ES-I3 (cell line): ENCODE measurements at regions not wholly inside any gene's neighbourhood (a gene's known extent, or its start where the extent isn't known, plus 50 kb on each side); places are given as distances from the start of the nearest gene placed in this dataset.

Experiments
- H3K36me3 ChIP-seq: 2 replicates; pipeline ENCODE4 v1.6.1; 2013; ENCODE audit warnings: mild to moderate bottlenecking, low read length, control low read depth, moderate library complexity; ENCODE audit not compliant: insufficient read depth
- H3K4me1 ChIP-seq: 2 replicates; pipeline ENCODE4 v1.6.1; 2013; ENCODE audit warnings: mild to moderate bottlenecking, control low read depth, low read length; ENCODE audit not compliant: insufficient read depth
- H3K9ac ChIP-seq: 2 replicates; pipeline ENCODE4 v1.6.1; 2013; ENCODE audit warnings: low read depth, mild to moderate bottlenecking, low read length, moderate library complexity
- H3K9me3 ChIP-seq: 2 replicates; pipeline ENCODE4 v1.6.1; 2013; ENCODE audit warnings: mild to moderate bottlenecking, low read length, moderate library complexity; ENCODE audit not compliant: control insufficient read depth, insufficient read depth

GRCh38 chr20:22257912-22258311 is 326.5 kb downstream of the FOXA2 start:
- no peaks in the 10 kb centered on the region for H3K36me3 ChIP-seq
- H3K9ac ChIP-seq, result no peak overlapping the region
- no peaks in the 10 kb centered on the region for H3K9me3 ChIP-seq
- no peaks in the 10 kb centered on the region for H3K4me1 ChIP-seq

DNA sequence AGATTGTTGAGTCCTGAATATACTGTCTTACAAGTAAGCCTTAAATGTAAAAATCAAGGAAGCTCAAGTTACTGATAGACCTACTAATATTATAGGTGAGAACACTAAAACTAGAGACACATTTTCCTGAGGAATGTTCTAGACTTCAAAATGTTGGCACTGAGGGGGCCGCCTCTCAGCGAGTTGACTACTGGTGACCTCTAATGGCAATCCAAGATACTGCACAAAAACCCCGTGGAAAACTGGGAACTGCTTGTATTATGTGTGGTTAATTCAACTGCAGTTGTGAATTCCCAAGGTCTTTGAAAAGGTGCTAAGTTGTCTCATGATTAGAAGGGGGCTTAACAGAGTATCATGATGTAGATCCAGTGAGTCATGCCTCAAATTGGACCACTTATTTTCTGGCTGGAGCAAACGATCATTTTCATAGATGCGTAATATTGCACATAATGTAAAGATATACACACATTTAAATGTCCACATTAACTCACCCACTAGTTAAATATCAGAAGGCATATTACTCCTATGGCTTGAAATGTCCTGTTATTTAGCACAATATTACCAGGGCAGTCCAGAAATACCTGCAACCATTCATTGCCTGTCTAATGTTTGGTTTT is 336.2 kb downstream of the FOXA2 start:
- Histone ChIP-seq H3K9me3 (no peaks in the 10 kb centered on the region), H3K9ac (no peak overlapping the region), H3K36me3 (no peaks in the 10 kb centered on the region), H3K4me1 (no peaks in the 10 kb centered on the region)

DNA sequence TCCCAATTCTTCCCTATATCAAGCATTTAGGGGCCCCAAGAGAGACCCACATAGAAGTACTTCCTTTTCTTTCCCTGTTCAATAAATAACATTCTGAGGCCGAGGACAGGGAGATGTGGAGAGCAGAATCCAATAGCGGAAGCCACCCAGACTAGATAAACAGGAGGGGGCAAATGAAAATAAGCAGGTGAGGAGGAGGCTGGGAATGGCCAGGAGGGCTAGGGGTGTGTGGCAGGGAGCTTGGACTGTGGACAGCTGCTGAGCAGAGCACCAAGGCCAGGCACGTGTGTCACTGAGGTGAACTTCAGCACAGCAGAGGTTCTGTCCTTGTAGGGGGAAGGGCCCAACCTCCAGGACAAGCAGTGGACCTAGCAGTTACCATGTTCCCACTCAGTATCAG is 339.2 kb downstream of the FOXA2 start:
- no peak overlapping the region for H3K9ac ChIP-seq
- H3K36me3 ChIP-seq, result no peaks in the 10 kb centered on the region
- H3K4me1 ChIP-seq, result no peaks in the 10 kb centered on the region
- no peaks in the 10 kb centered on the region for H3K9me3 ChIP-seq

DNA sequence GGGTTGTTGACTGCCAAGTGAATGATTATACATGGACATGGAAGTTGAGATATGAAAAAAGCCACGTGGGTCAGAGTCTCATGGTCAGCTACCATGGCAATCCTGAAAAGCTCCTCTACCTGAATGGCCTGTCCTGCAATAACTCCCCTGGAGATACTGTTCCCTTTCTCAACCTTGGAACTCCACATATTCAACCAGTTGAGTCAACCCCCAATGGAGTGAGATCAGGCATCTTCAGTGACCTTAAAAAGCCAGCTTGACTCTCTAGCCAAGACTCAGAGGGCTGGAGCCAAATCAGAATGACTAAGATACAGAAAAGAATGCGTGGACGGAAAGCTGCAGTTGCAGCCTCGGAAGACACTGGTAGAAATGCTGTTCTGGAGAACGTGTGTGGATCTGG is 341.3 kb downstream of the FOXA2 start:
- Histone ChIP-seq H3K36me3 (no peaks in the 10 kb centered on the region), H3K9me3 (no peaks in the 10 kb centered on the region), H3K9ac (no peak overlapping the region), H3K4me1 (no peaks in the 10 kb centered on the region)

GRCh38 chr20:22241609-22242008 is 342.8 kb downstream of the FOXA2 start:
- Histone ChIP-seq H3K9ac (no peak overlapping the region), H3K36me3 (no peaks in the 10 kb centered on the region), H3K9me3 (no peaks in the 10 kb centered on the region), H3K4me1 (no peaks in the 10 kb centered on the region)

DNA sequence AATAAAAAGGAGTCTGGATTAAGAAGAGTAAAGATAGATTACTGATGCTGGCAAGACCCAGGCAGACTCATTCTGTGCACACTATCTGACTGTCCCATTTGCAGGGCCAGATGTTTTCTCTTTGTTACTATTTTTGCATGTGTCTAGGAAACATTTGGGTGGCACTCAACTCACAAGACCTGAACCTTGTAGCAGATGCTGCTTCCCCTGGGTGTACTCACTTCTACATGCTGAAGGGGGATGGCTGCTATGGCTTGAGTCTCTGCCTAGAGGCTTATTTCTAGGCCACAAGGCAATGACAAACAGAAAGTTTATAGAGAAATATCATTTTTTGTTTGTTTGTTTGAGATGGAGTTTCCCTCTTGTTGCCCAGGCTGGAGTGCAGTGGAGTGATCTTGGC is 351.4 kb downstream of the FOXA2 start:
- H3K36me3 ChIP-seq, result no peaks in the 10 kb centered on the region
- no peaks in the 10 kb centered on the region for H3K9me3 ChIP-seq

GRCh38 chr20:22232473-22232872 is 351.9 kb downstream of the FOXA2 start:
- H3K4me1 ChIP-seq, result no peaks in the 10 kb centered on the region; the same call in 1 of the 2 replicates
- no peak overlapping the region for H3K9ac ChIP-seq
- H3K36me3 ChIP-seq, result no peaks in the 10 kb centered on the region

More for the DNA sequence above, 351.4 kb downstream of the FOXA2 start:
- Histone ChIP-seq H3K9ac (no peak overlapping the region), H3K4me1 (no peaks in the 10 kb centered on the region; the same call in 1 of the 2 replicates)

DNA sequence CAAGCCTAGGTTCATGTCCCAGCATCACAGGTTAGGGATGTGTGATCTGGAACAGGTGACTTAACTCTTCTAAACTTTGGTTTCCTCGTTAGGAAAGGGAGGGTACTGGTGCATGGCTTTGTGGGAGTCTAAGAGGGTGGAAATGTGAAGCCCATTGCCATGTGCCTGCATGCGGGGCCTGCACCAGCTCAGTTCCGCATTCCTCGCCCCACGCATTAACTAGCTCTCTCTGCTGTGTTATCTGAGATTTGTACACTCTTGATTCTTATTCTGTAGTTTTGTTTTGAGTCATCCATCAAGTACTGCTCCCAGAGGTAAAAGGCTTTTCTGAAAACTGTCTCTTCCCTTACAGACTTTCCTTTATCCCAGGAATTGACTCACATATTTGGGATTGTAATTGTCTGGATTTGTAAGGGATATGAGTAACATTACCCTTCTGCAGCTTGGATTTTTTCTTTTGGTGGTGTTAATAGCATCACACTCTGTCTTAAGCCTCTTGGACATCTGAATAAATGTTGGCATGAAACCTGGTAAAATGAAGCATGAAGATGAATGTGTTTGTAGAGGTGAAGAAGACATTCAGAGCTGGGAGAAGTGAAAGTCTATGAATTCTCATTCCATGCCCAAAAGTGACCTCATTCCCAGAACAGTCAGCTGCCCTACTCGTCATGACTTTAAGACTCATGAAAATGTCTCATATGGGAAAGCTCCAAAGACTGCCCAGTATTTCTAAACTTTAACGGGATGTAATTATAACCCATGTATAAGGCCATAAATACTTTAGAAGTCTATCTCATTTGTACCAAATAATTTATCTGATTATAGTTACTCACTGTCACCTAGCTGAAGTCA is 357.3 kb downstream of the FOXA2 start:
- Histone ChIP-seq H3K9ac (no peak overlapping the region), H3K9me3 (no peaks in the 10 kb centered on the region), H3K36me3 (no peaks in the 10 kb centered on the region)

More at GRCh38 chr20:22232473-22232872, 351.9 kb downstream of the FOXA2 start:
- no peaks in the 10 kb centered on the region for H3K9me3 ChIP-seq

DNA sequence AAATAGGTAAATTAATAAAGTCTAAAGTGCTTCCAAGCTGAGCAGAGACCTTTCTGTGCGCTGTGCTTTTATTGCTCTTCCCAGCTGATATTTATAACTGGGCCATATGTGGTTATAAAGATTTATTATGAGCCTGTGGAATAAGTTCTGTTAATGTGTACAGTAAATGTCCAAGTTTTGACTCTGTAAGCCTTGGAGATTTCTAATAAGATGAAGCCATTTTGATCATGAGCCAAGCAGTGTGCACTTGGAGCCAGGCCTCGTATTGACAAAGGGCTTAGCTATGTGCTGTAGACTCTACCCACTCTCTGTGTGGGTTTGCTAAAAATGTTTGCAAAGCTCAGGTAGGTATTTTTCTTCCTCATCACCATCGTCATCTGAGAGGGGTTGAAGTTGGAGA is 361.1 kb downstream of the FOXA2 start:
- H3K9ac ChIP-seq, result no peak overlapping the region
- peaks cover 4% of the 10 kb centered on the region; the same call in 1 of the 2 replicates for H3K4me1 ChIP-seq
- no peaks in the 10 kb centered on the region for H3K9me3 ChIP-seq
- H3K36me3 ChIP-seq, result no peaks in the 10 kb centered on the region

More for the DNA sequence above, 357.3 kb downstream of the FOXA2 start:
- H3K4me1 ChIP-seq, result peaks cover 4% of the 10 kb centered on the region; the same call in 1 of the 2 replicates

- H3K36me3 ChIP-seq, result no peaks in the 10 kb centered on the region
- peaks cover 4% of the 10 kb centered on the region; the same call in 1 of the 2 replicates for H3K4me1 ChIP-seq
- no peak overlapping the region for H3K9ac ChIP-seq
- no peaks in the 10 kb centered on the region for H3K9me3 ChIP-seq
Measured at GRCh38 chr20:22217712-22218352, 366.5 kb downstream of the FOXA2 start.

DNA sequence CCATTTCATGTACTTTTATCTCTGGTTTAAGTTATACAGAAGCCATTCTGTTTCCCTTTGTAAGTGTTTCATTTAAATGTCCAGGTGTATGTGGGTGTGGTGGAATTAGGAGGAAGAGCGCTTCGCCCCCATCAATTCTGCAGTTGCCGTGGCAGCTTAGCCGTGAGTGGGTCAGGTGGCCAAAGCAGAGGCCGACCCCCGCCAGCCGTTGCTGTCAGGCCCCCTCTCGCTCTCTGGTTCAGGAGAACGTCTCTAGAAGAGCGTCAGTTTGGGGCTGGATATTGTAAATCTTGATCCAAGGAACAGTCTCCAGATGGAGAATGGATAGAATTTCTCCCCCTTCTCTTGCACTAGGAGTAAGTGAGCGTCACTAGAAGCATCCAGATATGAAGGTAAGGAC is 367.4 kb downstream of the FOXA2 start:
- no peak overlapping the region for H3K9ac ChIP-seq
- H3K4me1 ChIP-seq, result no peaks in the 10 kb centered on the region; the same call in 1 of the 2 replicates
- H3K36me3 ChIP-seq, result no peaks in the 10 kb centered on the region
- no peaks in the 10 kb centered on the region for H3K9me3 ChIP-seq

GRCh38 chr20:22214296-22214695 is 370.1 kb downstream of the FOXA2 start:
- H3K36me3 ChIP-seq, result no peaks in the 10 kb centered on the region
- H3K4me1 ChIP-seq, result no peaks in the 10 kb centered on the region
- H3K9me3 ChIP-seq, result no peaks in the 10 kb centered on the region
- H3K9ac ChIP-seq, result no peak overlapping the region

DNA sequence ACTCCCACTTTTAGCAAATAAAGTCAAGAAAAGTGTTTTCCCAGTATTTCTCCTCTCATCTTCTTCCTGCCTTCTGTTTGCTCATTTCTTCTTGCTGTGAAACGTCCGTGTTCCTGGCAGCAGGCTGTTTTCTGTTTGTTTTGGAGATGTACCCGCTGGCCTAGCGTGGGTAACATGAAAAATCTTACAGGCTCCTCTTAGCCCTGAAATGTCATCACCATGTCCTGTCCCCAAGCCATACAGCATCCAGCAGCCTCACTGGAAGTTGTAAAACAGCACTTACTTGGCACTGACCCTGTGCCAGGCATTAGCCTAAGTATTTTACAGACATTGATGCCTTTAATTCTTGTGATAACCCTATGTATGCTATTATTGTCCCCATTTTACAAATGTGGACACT is 371.1 kb downstream of the FOXA2 start:
- Histone ChIP-seq H3K4me1 (no peaks in the 10 kb centered on the region), H3K9me3 (no peaks in the 10 kb centered on the region), H3K9ac (no peak overlapping the region), H3K36me3 (no peaks in the 10 kb centered on the region)

GRCh38 chr20:22207280-22207679 is 377.1 kb downstream of the FOXA2 start:
- Histone ChIP-seq H3K4me1 (no peaks in the 10 kb centered on the region), H3K9me3 (no peaks in the 10 kb centered on the region), H3K36me3 (no peaks in the 10 kb centered on the region), H3K9ac (no peak overlapping the region)
